HEK293T (cell line): ENCODE measurements at regions not wholly inside any gene's neighbourhood (a gene's known extent, or its start where the extent isn't known, plus 50 kb on each side); places are given as distances from the start of the nearest gene placed in this dataset.

Experiments
- CTCF ChIA-PET: fragments of 350-600 bp; formaldehyde crosslinking; extraction: SDS; loops from one replicate; lab custom pipeline; 2021; ENCODE audit warnings: antibody characterized with exemption, inconsistent platforms; lab: Yijun Ruan, JAX
- POLR2A ChIA-PET: fragments of 350-600 bp; formaldehyde crosslinking; extraction: SDS; loops from one replicate; lab custom pipeline; 2020; ENCODE audit warnings: antibody characterized with exemption, inconsistent platforms; lab: Yijun Ruan, JAX
- DNase-seq: peaks from one replicate; pipeline ENCODE4 v3.0.0; 2012; ENCODE audit warnings: mixed read lengths; ENCODE audit errors: extremely low spot score
- ARNT ChIP-seq: fragments of 450-650 bp; IDR thresholded peaks from 2 replicates; pipeline ENCODE4 v1.6.1; 2017; ENCODE audit warnings: mild to moderate bottlenecking
- BHLHE40 ChIP-seq: fragments of 450-650 bp; IDR thresholded peaks from 2 replicates; pipeline ENCODE4 v1.6.1; 2016; ENCODE audit warnings: mild to moderate bottlenecking, moderate library complexity, borderline replicate concordance
- CTBP1 ChIP-seq: fragments of 450-650 bp; IDR thresholded peaks from 2 replicates; pipeline ENCODE4 v1.6.1; 2016; ENCODE audit warnings: borderline replicate concordance
- ELF4 ChIP-seq: fragments of 450-650 bp; IDR thresholded peaks from 2 replicates; pipeline ENCODE4 v1.6.1; 2017; ENCODE audit warnings: antibody characterized with exemption
- FOXA1 ChIP-seq: fragments of 450-650 bp; IDR thresholded peaks from 2 replicates; pipeline ENCODE4 v1.6.1; 2016; ENCODE audit warnings: mild to moderate bottlenecking
- FOXK2 ChIP-seq: fragments of 450-650 bp; IDR thresholded peaks from 2 replicates; pipeline ENCODE4 v1.6.1; 2016; ENCODE audit warnings: mild to moderate bottlenecking
- FOXM1 ChIP-seq: fragments of 450-650 bp; IDR thresholded peaks from 2 replicates; pipeline ENCODE4 v1.6.1; 2017; ENCODE audit warnings: mild to moderate bottlenecking, borderline replicate concordance
- HDGF ChIP-seq: fragments of 450-650 bp; IDR thresholded peaks from 2 replicates; pipeline ENCODE4 v1.6.1; 2017; ENCODE audit warnings: antibody characterized with exemption, borderline replicate concordance
- L3MBTL2 ChIP-seq: fragments of 450-650 bp; conservative IDR thresholded peaks from 2 replicates; pipeline ENCODE4 v1.6.1; 2016; ENCODE audit warnings: mild to moderate bottlenecking
- LEF1 ChIP-seq: fragments of 450-650 bp; IDR thresholded peaks from 2 replicates; pipeline ENCODE4 v1.6.1; 2017; ENCODE audit warnings: mild to moderate bottlenecking, borderline replicate concordance
- NFRKB ChIP-seq: fragments of 450-650 bp; IDR thresholded peaks from 2 replicates; pipeline ENCODE4 v1.6.1; 2016; ENCODE audit warnings: mild to moderate bottlenecking, moderate library complexity
- PKNOX1 ChIP-seq: fragments of 450-650 bp; IDR thresholded peaks from 2 replicates; pipeline ENCODE4 v1.6.1; 2016
- SP1 ChIP-seq: fragments of 450-650 bp; IDR thresholded peaks from 2 replicates; pipeline ENCODE4 v1.6.1; 2017
- SUZ12 ChIP-seq: fragments of 450-650 bp; IDR thresholded peaks from 2 replicates; pipeline ENCODE4 v1.6.1; 2016; ENCODE audit warnings: mild to moderate bottlenecking
- TARDBP ChIP-seq: fragments of 450-650 bp; IDR thresholded peaks from 2 replicates; pipeline ENCODE4 v1.6.1; 2016
- ZNF384 ChIP-seq: fragments of 450-650 bp; IDR thresholded peaks from 2 replicates; pipeline ENCODE4 v1.6.1; 2016

GRCh38 chr3:162547321-162547720, 1050.7 kb downstream of the OTOL1 start:
- POLR2A ChIA-PET, result no interaction called here
- CTCF ChIA-PET, result no interaction called here
- TF ChIP-seq TARDBP (no peak), LEF1 (no peak), FOXK2 (no peak), HDGF (no peak), L3MBTL2 (no peak), ARNT (no peak), ZNF384 (no peak), SUZ12 (no peak), SP1 (no peak)
- no peak for DNase-seq

- ChIA-PET POLR2A (no interaction called here), CTCF (interaction anchor here (0.6 kb wide), 1 partner anchor 292 kb away, joined by 4 read pairs; no protein-coding TSS in a partner anchor)
- no peak for DNase-seq
- no peak for TF ChIP-seq HDGF
- no peak for TF ChIP-seq TARDBP
- TF ChIP-seq SP1, result no peak
Observed at GRCh38 chr3:162555761-162556160, 1059.2 kb downstream of the OTOL1 start.

- ChIA-PET CTCF (no interaction called here), POLR2A (no interaction called here)
- no peak for DNase-seq
- TF ChIP-seq FOXM1, result no peak
- no peak for TF ChIP-seq BHLHE40
- TF ChIP-seq ZNF384, result no peak
- TF ChIP-seq PKNOX1, result no peak
- TF ChIP-seq CTBP1, result no peak
- TF ChIP-seq FOXA1, result no peak
- TF ChIP-seq LEF1, result no peak
- TF ChIP-seq SUZ12, result no peak
- TF ChIP-seq FOXK2, result no peak
- no peak for TF ChIP-seq L3MBTL2
- TF ChIP-seq ELF4, result no peak
- no peak for TF ChIP-seq SP1
- TF ChIP-seq HDGF, result no peak
- TF ChIP-seq TARDBP, result no peak
- TF ChIP-seq NFRKB, result no peak
- TF ChIP-seq ARNT, result no peak
Observed at GRCh38 chr3:162558016-162558415, 1061.4 kb downstream of the OTOL1 start.

- TF ChIP-seq SUZ12, result no peak
- ChIA-PET CTCF (no interaction called here), POLR2A (no interaction called here)
- no peak for DNase-seq
Observed at GRCh38 chr3:162568706-162569105, 1072.1 kb downstream of the OTOL1 start.

- ChIA-PET CTCF (no interaction called here), POLR2A (no interaction called here)
- DNase-seq, result no peak
- no peak for TF ChIP-seq CTBP1
- no peak for TF ChIP-seq PKNOX1
- no peak for TF ChIP-seq FOXK2
- TF ChIP-seq SP1, result no peak
Observed at GRCh38 chr3:162569314-162569713, 1072.7 kb downstream of the OTOL1 start.

- ChIA-PET CTCF (no interaction called here), POLR2A (no interaction called here)
- no peak for DNase-seq
- TF ChIP-seq ARNT (no peak), LEF1 (no peak), FOXM1 (no peak), PKNOX1 (no peak), FOXA1 (no peak), SUZ12 (no peak), SP1 (no peak), ZNF384 (no peak), NFRKB (no peak), TARDBP (no peak), HDGF (no peak), L3MBTL2 (no peak), CTBP1 (no peak)
Observed at GRCh38 chr3:162584986-162585385, 1088.4 kb downstream of the OTOL1 start.

GRCh38 chr3:162586591-162586990, 1090.0 kb downstream of the OTOL1 start:
- ChIA-PET CTCF (no interaction called here), POLR2A (no interaction called here)
- no peak for TF ChIP-seq FOXM1
- no peak for TF ChIP-seq SP1
- no peak for TF ChIP-seq FOXK2
- TF ChIP-seq TARDBP, result no peak
- peak; percentile 63 for TF ChIP-seq L3MBTL2
- no peak for TF ChIP-seq CTBP1
- TF ChIP-seq NFRKB, result no peak
- no peak for TF ChIP-seq ELF4
- DNase-seq, result no peak
